NCI-H2029 treated with DMSO at 0.1 percent for 48 hours (cell line): ENCODE measurements at regions not wholly inside any gene's neighbourhood (a gene's known extent, or its start where the extent isn't known, plus 50 kb on each side); places are given as distances from the start of the nearest gene placed in this dataset.

Experiments
- DNase-seq: peaks from one replicate; lab custom pipeline; 2025; lab: John Stamatoyannopoulos, UW

GRCh38 chr5:98064118-98064685 is 709.3 kb upstream of the RGMB start:
- no peak for DNase-seq

GRCh38 chr5:98065261-98065909 is 708.1 kb upstream of the RGMB start:
- no peak for DNase-seq

GRCh38 chr5:98066910-98067309 is 706.6 kb upstream of the RGMB start:
- DNase-seq: no peak

GRCh38 chr5:98069876-98070512 is 703.5 kb upstream of the RGMB start:
- no peak for DNase-seq

GRCh38 chr5:98072921-98073320 is 700.5 kb upstream of the RGMB start:
- DNase-seq: no peak

GRCh38 chr5:98076501-98076900 is 697.0 kb upstream of the RGMB start:
- DNase-seq: no peak

GRCh38 chr5:98085593-98085992 is 687.9 kb upstream of the RGMB start:
- DNase-seq: no peak

GRCh38 chr5:98095072-98095471 is 678.4 kb upstream of the RGMB start:
- no peak for DNase-seq

- DNase-seq: no peak
Measured at GRCh38 chr5:98096155-98096554, 677.3 kb upstream of the RGMB start.

GRCh38 chr5:98099448-98100105 is 673.9 kb upstream of the RGMB start:
- no peak for DNase-seq

- DNase-seq: no peak
Measured at GRCh38 chr5:98101131-98101530, 672.3 kb upstream of the RGMB start.

GRCh38 chr5:98102936-98103335 is 670.5 kb upstream of the RGMB start:
- no peak for DNase-seq

GRCh38 chr5:98103807-98104206 is 669.7 kb upstream of the RGMB start:
- no peak for DNase-seq

GRCh38 chr5:98104454-98105188 is 668.8 kb upstream of the RGMB start:
- DNase-seq: no peak

- no peak for DNase-seq
Measured at GRCh38 chr5:98105681-98106080, 667.8 kb upstream of the RGMB start.

GRCh38 chr5:98106116-98107031 is 667.1 kb upstream of the RGMB start:
- DNase-seq: no peak

- no peak for DNase-seq
Measured at GRCh38 chr5:98108497-98108896, 665.0 kb upstream of the RGMB start.

GRCh38 chr5:98109561-98110006 is 663.9 kb upstream of the RGMB start:
- DNase-seq: no peak

GRCh38 chr5:98110282-98110691 is 663.2 kb upstream of the RGMB start:
- no peak for DNase-seq

- no peak for DNase-seq
Measured at GRCh38 chr5:98110791-98111190, 662.7 kb upstream of the RGMB start.

- no peak for DNase-seq
Measured at GRCh38 chr5:98111686-98112085, 661.8 kb upstream of the RGMB start.
